C4-2B (cell line): ENCODE measurements at regions not wholly inside any gene's neighbourhood (a gene's known extent, or its start where the extent isn't known, plus 50 kb on each side); places are given as distances from the start of the nearest gene placed in this dataset.

ENCODE experiments used
- H3K27ac ChIP-seq: fragments of 450-650 bp; 2 replicates; pipeline ENCODE4 v1.5.1; 2017
- CTCF ChIP-seq: fragments of 450-650 bp; conservative IDR thresholded peaks from 2 replicates; pipeline ENCODE4 v1.5.1; 2017; ENCODE audit warnings: mild to moderate bottlenecking
- ZFX ChIP-seq: fragments of 450-650 bp; IDR thresholded peaks from 2 replicates; pipeline ENCODE4 v1.6.1; 2017

- H3K27ac ChIP-seq: no peak overlapping the region
- TF ChIP-seq ZFX: no peak
These were observed 158.7 kb downstream of the KATNIP start for GRCh38 chr16:27708651-27709050.

GRCh38 chr16:27712251-27712711 is 162.3 kb downstream of the KATNIP start:
- TF ChIP-seq ZFX (no peak), CTCF (no peak)
- no peak overlapping the region for H3K27ac ChIP-seq

DNA sequence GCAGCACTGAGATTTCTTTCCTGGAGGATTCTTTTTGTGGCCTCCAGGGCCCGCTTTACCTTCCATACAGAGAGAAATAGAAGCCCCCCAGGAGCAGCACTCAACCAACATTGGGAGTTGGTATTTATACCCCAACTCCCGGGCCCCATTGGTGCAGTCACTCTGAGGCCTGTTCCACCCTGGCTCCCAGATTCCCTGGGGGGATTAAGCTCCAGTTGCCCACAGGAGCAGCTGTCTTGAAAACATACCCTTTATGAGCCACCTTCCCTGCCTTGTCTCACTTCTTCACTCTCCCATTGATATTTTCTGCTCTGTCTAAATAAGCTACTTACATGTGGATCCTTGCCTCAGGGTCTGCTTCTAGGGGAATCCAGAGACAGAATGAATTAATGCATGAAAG is 167.8 kb downstream of the KATNIP start:
- TF ChIP-seq CTCF (no peak), ZFX (no peak)
- no peak overlapping the region for H3K27ac ChIP-seq

DNA sequence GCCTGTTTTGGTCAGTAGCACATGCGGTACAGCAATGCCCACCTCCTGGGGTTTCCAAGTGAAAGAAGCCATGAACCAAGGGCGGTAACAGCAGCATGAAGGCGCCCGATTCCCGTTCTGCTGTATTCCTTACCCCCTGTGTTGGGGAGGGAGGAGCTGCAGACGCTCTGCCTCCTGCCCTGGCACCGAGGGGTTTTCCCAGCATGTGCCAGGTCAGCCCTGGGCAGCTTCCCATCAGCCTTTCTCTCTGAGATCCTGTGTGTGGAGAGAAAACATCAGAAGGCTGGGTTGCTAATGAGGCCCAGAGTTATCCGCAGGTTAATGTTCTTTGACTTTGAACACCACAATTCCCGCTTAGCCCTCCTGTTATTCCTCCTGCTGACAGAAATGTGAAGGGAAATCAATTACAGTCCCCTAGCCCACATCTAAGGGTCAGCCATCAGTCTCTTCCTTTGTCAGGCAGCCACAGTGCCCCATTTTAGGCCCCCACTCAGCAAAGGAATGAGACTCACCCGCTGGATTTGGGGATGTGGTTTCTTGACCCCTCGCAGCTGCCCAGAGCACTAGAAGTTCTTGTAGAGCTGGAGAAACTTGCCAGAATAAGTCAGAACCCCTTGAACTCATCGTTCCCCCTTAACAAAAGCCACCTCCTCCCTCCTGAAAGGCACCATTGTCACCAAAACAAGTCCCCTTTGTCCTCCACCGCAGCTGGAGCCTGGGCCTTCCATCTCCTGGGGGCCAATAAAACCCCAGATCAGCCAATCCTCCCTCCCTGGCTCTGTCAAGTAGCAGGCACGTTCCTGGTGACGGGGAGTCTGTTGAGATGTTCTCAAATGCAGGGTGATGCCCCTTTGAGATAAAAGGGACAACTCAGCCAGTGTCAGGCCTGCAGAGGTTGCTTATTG is 168.5 kb downstream of the KATNIP start:
- no peak overlapping the region for H3K27ac ChIP-seq
- no peak for TF ChIP-seq ZFX
- TF ChIP-seq CTCF: no peak

DNA sequence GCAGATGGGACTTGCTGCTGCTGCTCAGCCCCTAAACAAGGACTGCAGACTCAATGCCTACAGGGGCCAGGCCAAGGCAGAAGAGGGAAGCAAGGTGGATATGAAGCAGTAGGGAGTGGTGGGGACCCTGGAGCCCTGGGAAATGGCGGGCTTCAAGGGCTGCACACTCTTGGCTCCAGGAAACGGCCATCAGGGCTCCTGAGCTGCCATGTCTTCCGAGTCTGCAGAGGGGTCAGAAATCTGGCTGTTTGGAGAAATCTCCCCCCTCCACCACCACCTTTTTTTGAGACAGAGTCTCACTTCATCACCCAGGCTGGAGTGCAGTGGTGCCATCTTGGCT is 169.1 kb downstream of the KATNIP start:
- no peak overlapping the region for H3K27ac ChIP-seq
- TF ChIP-seq CTCF: no peak
- no peak for TF ChIP-seq ZFX

DNA sequence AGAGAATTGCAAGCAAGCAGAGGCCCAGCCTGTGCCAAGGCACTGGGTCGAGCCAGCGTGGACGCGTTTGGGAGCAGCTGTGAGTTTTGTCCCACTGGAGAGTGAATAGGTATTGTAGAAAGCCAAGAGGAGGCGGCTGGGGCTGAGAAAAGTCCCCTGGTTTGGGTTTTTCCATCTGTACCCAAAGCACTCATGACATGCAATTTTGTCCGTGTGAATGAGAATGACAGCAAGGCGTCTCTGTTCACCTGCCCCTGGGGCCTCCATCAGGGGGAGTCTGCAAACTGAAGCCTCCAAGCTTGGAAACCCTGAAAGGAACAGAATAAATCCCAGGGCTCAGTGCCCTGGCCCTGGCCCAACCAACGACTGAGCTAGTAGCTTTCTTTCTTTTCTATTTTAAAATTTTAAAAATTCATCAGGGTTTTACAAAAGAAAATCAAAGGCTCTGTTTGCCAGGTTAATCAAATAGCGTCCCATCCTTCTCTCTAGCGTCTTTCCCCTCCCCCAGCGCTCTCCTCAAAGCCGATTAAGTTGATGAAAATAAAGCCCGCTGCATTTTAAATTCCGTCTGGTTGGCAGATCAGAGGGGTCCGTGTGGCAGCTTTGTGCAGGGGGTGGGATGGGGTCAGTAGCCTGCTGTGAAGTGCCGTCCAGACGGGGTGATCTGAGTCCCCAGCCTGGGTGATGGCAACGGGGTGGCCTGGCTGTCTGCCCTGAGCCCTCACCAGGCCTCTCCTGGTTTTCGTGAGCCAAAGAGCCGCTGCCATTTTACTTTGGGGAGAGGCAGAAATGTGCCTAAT is 171.0 kb downstream of the KATNIP start:
- no peak overlapping the region for H3K27ac ChIP-seq
- TF ChIP-seq CTCF (no peak), ZFX (no peak)

DNA sequence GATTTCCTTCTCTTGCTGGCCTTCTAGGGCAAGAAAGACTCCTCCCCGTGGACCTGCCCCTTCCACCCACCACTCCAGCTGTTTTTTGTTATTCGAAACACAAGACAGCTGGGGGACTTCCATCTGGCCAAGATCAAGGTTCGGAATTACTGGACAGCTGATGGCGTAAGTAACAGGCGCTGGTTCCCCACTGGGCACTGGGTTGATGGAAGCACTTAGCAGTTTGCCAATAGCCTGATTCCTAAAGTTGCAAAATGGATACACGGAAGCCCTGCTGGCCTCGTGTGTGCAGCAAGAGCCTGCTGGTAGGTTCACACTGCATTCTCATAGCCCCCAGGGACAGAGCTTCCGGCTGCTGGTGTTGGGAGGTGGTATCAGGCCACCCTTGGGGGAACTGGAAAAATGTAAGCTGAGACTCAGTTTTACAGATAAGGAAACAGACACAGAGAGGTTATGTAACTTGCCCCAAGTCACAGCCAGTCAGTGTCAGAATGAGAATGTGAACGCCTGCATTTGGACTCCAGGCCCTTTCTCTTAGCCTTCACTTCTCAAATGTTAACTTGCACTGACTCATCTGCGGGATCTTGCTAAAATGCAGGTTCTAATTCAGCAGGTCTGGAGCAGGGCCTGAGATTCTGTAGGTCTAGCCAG is 171.7 kb downstream of the KATNIP start:
- no peak overlapping the region for H3K27ac ChIP-seq
- TF ChIP-seq ZFX (no peak), CTCF (no peak)
